Nucleus accumbens (tissue), 56 donors: ENCODE measurements at regions not wholly inside any gene's neighbourhood (a gene's known extent, or its start where the extent isn't known, plus 50 kb on each side); places are given as distances from the start of the nearest gene placed in this dataset.
A peak's percentile ranks its signal among the peaks of the same experiment; 100 is the strongest.

Experiments
- DNase-seq, 56 donors: peaks; one replicate each; lab custom pipeline; 2025; lab: John Stamatoyannopoulos, UW

DNA sequence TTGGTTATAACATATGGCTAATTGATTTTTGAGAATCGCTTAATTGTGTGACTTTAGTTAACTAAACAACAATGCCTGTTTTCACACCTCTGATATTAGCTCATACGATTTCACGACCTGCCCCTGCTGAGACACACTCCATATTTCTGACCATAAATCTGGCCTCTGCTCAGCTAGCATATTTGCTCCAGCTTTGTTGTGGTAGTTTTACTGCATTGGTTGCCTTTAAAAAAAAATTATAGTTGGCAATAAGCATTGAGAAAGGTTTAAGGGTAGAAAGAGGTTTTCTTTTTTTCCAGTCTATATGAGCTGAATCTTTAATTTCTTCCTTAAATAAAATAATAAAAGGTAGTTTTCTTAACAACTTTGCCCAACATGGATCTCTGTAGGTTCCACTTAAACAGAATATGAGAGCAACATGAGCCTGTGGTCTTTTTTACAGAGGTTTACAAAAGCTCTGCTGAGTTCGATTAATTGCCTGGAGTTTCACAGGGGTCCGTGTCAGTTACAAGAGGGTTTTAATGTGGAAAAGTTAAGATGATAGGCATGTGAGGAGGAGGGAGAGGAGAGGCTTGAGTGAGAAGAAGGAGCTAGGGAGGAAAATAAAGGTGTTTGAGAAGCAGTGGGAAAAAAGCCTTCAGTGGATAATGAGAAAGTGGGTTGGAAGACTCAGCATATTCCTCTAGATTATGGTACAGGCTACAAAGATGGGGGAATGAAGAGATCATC lies 318.2 kb downstream of the CXCL12 start:
- no peak for DNase-seq

DNA sequence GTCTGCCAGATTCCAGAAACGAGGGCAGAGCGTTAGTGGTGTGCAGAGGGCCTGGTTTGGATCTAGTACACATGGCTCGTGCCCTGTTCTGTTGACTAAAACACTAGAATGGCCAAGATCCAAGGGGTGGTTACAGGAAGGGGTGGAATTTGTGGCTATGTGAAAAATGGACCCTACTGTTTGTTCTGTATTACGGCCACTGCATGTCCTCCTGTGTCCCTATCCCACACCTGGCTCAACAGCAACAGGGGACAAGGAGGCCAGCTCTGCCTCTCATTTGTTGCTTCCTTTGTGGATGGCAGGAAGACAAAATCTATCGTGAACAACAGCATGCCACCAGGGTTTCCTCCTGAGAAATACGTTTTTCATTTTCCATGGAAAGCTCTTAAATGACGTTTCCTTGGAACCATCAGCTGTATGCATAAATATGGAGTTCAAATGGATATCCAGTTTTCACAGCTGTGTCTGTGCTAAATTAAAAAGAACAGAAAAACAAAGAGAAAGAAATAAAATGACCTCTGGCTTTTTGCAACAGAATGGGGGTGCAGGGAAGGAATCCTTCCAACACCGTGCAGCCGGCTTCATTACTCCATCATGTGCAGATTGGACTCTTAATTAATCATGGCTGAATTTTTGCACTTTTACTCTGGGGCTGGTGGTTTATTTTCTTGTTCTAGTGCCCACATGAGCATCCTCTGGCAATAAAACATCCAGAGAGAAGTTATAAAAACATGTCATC lies 318.9 kb downstream of the CXCL12 start:
- DNase-seq: no peak

GRCh38 chr10:44064987-44065787 lies 319.7 kb downstream of the CXCL12 start:
- no peak for DNase-seq

- no peak for DNase-seq
Measured at GRCh38 chr10:44064317-44064716, 320.6 kb downstream of the CXCL12 start.

- DNase-seq: no peak
Measured at GRCh38 chr10:44063686-44064085, 321.2 kb downstream of the CXCL12 start.

DNA sequence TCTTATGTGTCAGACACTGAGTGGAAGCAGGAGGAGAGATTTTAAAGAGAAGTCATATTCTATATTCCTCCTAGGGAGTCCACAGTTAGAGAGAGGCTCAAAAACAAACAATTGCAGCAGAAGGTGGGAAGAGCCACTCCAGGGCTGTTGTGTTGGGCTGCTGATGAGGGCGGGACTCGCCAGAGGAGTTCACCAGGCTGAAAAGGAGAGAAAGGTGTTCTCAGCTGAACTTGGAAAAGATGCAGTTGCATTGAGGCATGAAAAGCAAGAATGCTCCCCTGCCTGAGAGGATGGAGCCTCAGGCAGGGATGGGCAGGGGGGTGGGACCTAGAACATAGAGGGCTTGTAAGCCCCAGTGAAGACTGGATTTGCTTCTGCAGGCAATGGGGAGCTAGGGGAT lies 324.2 kb downstream of the CXCL12 start:
- DNase-seq: no peak

DNA sequence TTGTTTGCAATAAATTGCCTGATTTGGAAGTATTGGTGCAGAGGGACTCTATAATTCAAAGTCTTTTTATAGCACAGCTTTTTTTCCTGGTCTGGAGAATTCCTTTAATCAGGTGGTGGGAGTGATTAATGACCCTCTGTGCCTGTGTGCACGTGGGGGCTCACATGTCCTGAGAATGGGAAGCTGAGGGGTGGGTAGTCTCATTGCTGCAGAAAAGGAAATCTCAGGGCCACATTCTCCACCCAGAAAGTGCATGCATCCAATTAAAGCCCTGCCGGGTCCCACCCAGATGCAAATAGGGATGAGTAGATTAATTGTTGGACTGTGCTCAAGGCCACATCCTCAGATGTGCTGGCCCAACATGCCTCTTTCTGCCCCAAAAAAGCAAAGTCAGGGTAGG lies 324.7 kb downstream of the CXCL12 start:
- DNase-seq: no peak

DNA sequence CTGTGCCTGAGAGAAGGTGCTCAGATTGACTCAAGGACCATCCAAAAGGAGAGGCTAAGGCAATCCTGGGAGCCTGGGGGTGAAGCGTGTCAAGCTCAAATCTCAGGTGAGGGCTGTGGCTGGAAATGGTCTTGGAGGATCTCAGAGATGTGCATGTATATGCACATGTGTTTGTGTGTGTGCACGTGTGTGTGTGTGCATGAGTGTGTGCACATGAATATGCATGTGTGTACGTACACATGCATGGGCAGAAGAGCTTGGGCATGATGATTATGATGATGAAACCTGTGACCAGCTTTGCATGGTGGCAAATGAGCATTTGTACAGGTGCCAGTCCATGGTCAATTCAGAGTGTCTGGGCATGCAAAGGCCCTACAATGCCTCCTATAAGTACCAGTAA lies 326.6 kb downstream of the CXCL12 start:
- no peak for DNase-seq

DNA sequence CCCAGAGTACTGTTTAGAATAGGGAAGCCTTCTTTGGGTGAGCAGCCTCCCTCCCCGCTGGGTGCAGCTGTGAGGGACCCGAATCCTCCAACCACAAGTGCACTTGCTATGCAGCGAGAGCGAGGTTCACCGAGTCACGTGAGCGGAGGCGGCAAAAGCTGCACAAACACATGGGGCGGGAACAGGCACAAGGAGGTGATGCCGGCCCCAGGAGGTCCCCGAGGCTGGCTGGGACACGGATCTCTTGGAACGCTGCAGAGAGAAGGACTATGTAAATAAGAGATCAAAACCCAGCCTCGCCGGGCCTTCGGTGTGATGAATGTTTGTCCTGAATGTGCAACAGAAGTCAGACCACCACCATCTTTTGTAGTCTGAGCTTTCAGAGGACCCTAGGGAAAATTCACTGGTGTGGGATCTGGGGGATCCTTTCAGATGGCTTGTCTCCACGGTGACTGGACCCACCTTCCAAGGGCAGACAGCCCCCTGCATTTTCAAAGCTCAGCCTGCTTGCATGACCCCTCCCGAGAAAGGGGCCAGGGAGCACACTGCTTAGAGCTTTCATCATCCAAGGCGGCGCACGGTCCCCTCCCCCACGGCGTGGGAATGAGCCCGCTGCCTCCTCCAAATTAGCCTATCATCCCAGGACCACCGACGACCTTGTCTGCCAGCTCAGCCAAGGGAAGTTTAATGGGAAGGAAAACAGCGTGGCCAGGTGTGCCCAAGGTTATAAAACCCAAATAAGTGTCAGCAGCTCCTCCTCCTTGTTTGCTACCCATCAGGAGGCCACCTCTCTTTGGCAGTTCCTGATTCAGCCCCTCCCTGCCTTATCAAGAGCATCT lies 327.7 kb downstream of the CXCL12 start:
- no peak for DNase-seq

- DNase-seq: no peak
Measured at GRCh38 chr10:44056206-44056605, 328.7 kb downstream of the CXCL12 start.

- no peak for DNase-seq
Measured at GRCh38 chr10:44054046-44054445, 330.9 kb downstream of the CXCL12 start.

DNA sequence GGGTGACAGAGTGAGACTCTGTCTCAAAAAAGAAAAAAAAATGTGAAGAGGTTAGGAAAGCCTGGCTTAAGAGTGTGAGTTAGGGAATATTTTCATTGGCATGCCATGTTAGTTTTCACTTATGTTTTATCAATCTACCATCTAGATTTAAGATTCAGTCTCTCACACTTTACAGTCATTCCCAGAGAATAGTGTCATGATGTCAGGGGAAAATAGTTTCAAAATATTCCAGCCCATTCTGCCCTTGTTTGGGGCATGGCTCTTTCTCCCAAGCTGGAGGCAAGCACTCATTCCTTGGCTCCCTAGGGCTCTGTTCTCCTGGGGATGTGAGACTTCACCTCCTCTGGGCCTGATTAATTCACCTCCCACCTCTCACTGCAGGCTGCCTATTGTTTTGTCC lies 331.5 kb downstream of the CXCL12 start:
- DNase-seq: no peak

DNA sequence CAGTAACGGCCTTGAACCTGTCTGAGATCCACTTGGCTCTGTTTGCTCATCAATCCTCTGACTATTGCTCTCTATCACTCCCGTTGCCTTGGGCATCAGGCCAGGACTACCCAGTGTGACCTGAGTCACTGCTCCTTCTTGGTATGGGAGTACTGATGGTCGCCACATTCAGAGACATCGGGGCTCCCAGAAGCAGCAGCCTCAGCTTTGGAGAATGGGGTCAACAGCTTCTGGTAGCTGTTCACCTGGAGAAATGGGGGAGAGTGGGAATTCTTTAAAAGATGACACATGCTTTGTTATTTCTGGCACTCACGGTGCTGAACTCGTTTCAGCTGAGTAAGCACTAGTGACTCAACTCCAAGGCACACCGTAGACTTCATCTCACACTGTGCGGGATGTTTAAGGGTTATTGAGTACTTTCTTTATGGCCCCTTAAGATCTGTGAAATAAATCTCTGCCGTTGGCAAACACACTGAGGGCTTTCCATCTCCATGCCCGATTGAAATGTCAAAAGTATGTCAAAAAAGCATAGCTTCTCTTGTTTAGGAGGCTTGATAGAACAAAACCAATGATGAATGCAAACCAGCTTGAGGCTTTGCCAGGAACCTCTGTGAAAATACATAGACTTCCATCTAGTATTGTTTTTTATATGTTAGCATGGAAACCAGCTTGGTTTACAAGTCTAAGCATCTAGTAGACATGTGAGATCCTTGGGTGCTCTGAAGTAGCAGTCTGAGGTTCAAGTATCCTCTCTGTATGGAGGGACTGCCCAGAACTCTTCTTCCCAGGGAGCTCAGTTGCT lies 333.1 kb downstream of the CXCL12 start:
- peak in 2 of 56 donors; percentile 6 to 8 for DNase-seq

- no peak for DNase-seq
Measured at GRCh38 chr10:44051091-44051490, 333.8 kb downstream of the CXCL12 start.

DNA sequence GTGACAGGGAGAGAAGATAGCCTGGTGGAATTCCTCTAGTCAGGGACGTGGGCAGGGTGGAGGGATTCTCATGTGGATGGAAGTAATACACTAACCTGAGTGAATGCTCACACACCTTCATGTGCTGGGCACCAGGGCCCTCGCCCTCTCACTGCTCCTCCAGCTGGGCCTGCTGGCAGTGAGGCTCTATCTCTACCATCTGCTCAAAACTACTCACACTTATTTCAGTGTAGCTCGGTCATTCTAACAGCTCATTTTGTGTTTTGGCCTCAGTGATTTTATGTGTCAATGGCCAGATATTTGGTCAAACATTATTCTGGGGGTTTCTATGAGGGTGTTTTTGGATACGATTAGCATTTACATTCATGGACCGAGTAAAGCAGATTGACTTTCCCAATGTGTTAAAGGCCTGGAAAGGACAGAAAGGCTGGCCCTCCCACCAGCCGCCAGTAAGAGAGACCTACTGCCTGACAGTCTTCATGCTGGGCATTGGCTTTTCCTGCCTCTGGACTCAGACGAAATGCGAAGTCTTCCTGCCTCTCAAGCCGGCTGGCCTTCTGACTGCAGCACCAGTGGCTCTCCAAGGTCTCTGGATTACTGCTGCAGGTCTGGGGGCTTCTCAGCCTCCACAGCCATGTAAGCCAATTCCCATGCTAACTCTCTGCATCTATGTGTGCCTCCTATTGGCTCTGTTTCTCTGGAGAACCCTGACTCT lies 335.4 kb downstream of the CXCL12 start:
- DNase-seq: no peak

GRCh38 chr10:44047361-44047760 lies 337.5 kb downstream of the CXCL12 start:
- DNase-seq: no peak

DNA sequence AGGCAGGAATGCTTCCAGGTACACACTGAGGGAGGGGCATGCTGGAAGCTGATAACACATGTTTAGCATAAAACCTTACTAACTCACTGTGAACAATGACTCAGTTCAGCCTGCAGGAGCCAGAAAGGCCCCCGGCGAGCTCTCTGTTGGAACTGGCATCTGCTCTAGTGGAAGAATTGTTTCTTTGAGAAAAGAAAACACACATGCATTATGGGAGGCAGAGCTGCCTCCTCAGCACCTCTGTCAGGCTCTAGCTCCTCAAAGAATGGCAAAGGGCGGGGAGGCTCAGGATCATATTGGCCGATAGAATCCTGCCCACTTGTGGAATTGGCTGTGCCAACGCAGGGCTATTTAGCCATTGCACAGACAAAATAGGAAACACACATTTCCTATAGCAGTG lies 338.3 kb downstream of the CXCL12 start:
- peak in 2 of 56 donors; percentile 11 to 29 for DNase-seq

GRCh38 chr10:44045020-44045419 lies 339.9 kb downstream of the CXCL12 start:
- no peak for DNase-seq

DNA sequence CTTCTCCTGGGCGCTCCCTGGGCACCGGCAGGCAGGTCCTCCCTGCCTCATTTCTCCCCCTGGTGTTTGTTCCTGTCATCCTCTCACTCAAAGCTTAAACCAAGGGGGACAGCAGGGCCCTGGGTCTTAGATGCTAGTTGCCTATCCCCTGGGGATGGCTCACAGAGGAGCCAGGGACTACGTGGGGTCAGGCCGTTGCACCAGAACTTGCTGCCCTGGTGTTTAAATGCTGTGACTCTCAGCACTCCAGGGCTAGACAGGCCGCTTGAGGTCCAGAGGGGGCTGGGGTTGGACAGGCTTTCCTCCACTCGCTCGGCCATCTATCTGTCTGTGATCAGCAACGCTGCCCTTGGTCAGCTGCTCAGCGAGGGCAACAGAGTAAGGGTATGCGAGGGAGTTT lies 340.3 kb downstream of the CXCL12 start:
- DNase-seq: no peak
